Common myeloid progenitor, CD34-positive (primary cell): ENCODE measurements at regions not wholly inside any gene's neighbourhood (a gene's known extent, or its start where the extent isn't known, plus 50 kb on each side); places are given as distances from the start of the nearest gene placed in this dataset.

Experiments used
- CTCF ChIA-PET: fragments of 350-600 bp; sonication (Branson Sonifier 250); formaldehyde crosslinking; loops from one replicate; lab custom pipeline; 2021; ENCODE audit warnings: antibody characterized with exemption; lab: Charles Lee
- POLR2A ChIA-PET: fragments of 350-600 bp; sonication (Branson Sonifier 250); formaldehyde crosslinking; loops from one replicate; lab custom pipeline; 2021; ENCODE audit warnings: antibody characterized with exemption; lab: Charles Lee
- DNase-seq, 3 donors: peaks; one replicate each; pipeline versions ENCODE4 v3.0.0 to v3.0.0-alpha.2; 2013
- H3K27ac ChIP-seq, 2 experiments: 1 replicate in 1 of 2; 2 replicates in 1 of 2; pipeline ENCODE4 v1.7.0; 2013; ENCODE audit warnings: inconsistent platforms in 2 of 2, low read length in 2 of 2, mild to moderate bottlenecking in 2 of 2, low read depth in 1 of 2, moderate library complexity in 1 of 2; ENCODE audit not compliant: severe bottlenecking in 2 of 2, insufficient read depth in 1 of 2, poor library complexity in 1 of 2
- H3K27me3 ChIP-seq, 5 experiments: replicated peaks in 2 of 5; 1 replicate in 3 of 5; 2 replicates in 2 of 5; pipeline versions ENCODE4 v1.6.1 to v1.7.0; 2013; ENCODE audit warnings: low read length in 4 of 5, mild to moderate bottlenecking in 2 of 5, moderate library complexity in 2 of 5, inconsistent platforms in 1 of 5; ENCODE audit not compliant: insufficient read depth in 5 of 5, control insufficient read depth in 4 of 5
- H3K36me3 ChIP-seq, 4 experiments: 1 replicate in 2 of 4; 2 replicates in 2 of 4; pipeline versions ENCODE4 v1.6.1 to v1.7.0; 2013; ENCODE audit warnings: low read length in 3 of 4, control low read depth in 1 of 4, mild to moderate bottlenecking in 1 of 4; ENCODE audit not compliant: control insufficient read depth in 4 of 4, insufficient read depth in 4 of 4
- H3K4me1 ChIP-seq, 4 experiments: 1 replicate in 3 of 4; 2 replicates in 1 of 4; pipeline versions ENCODE4 v1.6.1 to v1.7.1; 2013; ENCODE audit warnings: low read length in 3 of 4, mild to moderate bottlenecking in 3 of 4, control low read depth in 1 of 4, inconsistent platforms in 1 of 4, moderate library complexity in 1 of 4; ENCODE audit not compliant: control insufficient read depth in 4 of 4, insufficient read depth in 4 of 4; ENCODE audit errors: control extremely low read depth in 1 of 4
- H3K4me3 ChIP-seq, 7 experiments: 1 replicate in 4 of 7; 2 replicates in 3 of 7; pipeline versions ENCODE4 v1.5.1 to v1.7.0; 2013; ENCODE audit warnings: mild to moderate bottlenecking in 7 of 7, low read length in 6 of 7, moderate library complexity in 6 of 7, inconsistent platforms in 2 of 7, low read depth in 2 of 7, control low read depth in 1 of 7; ENCODE audit not compliant: insufficient read depth in 4 of 7, control insufficient read depth in 1 of 7; ENCODE audit errors: extremely low read depth in 1 of 7
- H3K9me3 ChIP-seq, 5 experiments: 1 replicate in 4 of 5; 2 replicates in 1 of 5; pipeline versions ENCODE4 v1.6.1 to v1.7.1; 2013; ENCODE audit warnings: low read length in 4 of 5, mild to moderate bottlenecking in 2 of 5, inconsistent platforms in 1 of 5, low read depth in 1 of 5, moderate library complexity in 1 of 5; ENCODE audit not compliant: control insufficient read depth in 4 of 5, insufficient read depth in 2 of 5; ENCODE audit errors: control extremely low read depth in 1 of 5
- WGBS: methylation state at CpG from one replicate; pipeline ENCODE4 v1.1.5; 2013; ENCODE audit not compliant: insufficient coverage; 5-methylcytosine and 5-hydroxymethylcytosine counted together

DNA sequence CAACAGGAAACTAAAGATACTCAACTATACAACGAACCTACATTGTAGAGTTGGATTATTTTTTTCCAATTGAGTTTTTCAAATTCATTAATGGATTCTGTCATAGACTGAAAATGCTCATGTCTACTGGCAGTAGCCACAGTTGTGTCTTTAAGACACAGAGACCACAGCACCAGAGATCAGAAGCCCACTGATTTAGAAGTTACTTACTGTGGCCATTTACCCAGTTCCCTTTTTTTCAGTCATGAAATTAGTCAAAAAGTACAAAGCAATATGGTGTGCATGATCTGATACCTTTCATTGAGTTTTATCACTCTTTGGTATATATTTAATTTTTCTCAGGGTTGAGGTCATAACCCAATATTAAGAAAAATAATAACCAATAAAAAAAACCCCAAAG lies 1640.2 kb upstream of the WWC1 start:
- ChIA-PET CTCF (no interaction called here), POLR2A (no interaction called here)
- no peaks in the 10 kb centered on the region for H3K27me3 ChIP-seq
- no peaks in the 10 kb centered on the region for H3K4me1 ChIP-seq
- DNase-seq: no peak
- H3K36me3 ChIP-seq: no peaks in the 10 kb centered on the region
- no peak overlapping the region for H3K4me3 ChIP-seq
- H3K9me3 ChIP-seq: no peaks in the 10 kb centered on the region
- no CpG with 5 or more reads among the region's 1 CpG for WGBS
- H3K27ac ChIP-seq: no peak overlapping the region

DNA sequence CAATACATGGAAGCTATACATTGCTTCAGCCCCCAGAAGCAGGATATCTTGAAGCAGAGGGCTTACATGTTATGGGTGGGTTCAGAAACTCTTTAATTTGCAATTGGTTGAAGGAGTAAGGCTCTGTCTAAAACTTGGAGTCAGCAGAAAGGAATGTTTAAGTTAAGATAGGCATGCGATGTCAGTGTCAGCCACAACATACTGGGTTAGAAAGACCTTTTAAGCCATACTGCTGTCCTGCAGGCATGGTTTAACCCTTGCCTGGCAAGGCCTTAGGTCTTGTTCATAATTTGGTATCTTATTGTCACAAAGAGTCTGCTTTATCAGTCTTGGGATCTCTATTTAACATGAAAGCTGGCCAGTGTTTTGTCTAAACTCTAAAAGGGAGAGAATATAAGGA lies 1619.6 kb upstream of the WWC1 start:
- H3K9me3 ChIP-seq: no peaks in the 10 kb centered on the region
- DNase-seq: no peak
- H3K36me3 ChIP-seq: no peaks in the 10 kb centered on the region
- H3K4me1 ChIP-seq: no peaks in the 10 kb centered on the region
- no peak overlapping the region for H3K27ac ChIP-seq
- no peak overlapping the region for H3K4me3 ChIP-seq
- ChIA-PET CTCF (no interaction called here), POLR2A (no interaction called here)
- H3K27me3 ChIP-seq: no peaks in the 10 kb centered on the region
- 77% methylated on average over 1 of the region's 1 CpG for WGBS

DNA sequence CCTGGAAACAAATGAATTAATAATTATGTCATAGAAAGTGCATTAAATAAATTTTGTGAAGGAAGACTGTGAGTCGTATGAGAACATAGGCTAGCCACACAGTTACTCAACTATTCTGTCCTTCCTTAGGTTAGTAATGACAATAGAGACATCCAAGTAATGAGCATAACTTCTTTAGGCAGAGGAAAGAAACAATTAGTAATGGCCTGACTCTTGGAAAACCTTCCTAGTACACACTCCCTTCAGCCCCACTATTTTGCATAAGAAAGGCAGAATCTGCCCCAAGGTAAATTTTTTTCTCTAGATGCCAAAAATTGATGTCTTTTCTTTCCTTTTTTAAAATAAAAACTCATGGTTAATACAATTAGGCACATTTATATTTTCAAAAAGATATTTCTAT lies 1619.0 kb upstream of the WWC1 start:
- POLR2A ChIA-PET: no interaction called here
- Histone ChIP-seq H3K4me3 (no peak overlapping the region), H3K27ac (no peak overlapping the region), H3K9me3 (no peaks in the 10 kb centered on the region), H3K27me3 (no peaks in the 10 kb centered on the region), H3K4me1 (no peaks in the 10 kb centered on the region), H3K36me3 (no peaks in the 10 kb centered on the region)
- no peak for DNase-seq
- CTCF ChIA-PET: no interaction called here
- WGBS: no CpG with 5 or more reads among the region's 1 CpG

DNA sequence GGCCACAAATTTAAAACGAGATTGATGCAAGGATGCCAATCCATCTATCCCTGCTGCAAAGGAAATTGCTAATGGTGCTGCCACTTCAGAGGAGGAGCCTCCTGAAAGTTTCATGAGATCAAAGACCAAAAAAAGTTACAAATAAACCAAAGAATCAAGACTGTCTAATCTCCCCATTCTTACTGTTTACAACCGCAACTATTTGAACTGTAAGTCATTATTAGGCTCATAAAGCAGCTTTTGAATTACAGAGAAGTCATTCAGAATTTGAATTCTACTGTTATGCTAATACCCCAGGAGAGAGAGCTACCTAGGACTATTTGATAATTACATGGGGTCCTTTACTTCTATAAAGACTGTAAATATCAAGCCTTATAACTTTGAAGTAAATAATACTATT lies 1613.6 kb upstream of the WWC1 start:
- ChIA-PET POLR2A (no interaction called here), CTCF (no interaction called here)
- H3K4me3 ChIP-seq: no peak overlapping the region
- no peak for DNase-seq
- WGBS: no CpG with 5 or more reads among the region's 2 CpGs
- H3K4me1 ChIP-seq: no peaks in the 10 kb centered on the region
- H3K9me3 ChIP-seq: no peaks in the 10 kb centered on the region
- no peaks in the 10 kb centered on the region for H3K27me3 ChIP-seq
- H3K36me3 ChIP-seq: no peaks in the 10 kb centered on the region
- H3K27ac ChIP-seq: no peak overlapping the region

DNA sequence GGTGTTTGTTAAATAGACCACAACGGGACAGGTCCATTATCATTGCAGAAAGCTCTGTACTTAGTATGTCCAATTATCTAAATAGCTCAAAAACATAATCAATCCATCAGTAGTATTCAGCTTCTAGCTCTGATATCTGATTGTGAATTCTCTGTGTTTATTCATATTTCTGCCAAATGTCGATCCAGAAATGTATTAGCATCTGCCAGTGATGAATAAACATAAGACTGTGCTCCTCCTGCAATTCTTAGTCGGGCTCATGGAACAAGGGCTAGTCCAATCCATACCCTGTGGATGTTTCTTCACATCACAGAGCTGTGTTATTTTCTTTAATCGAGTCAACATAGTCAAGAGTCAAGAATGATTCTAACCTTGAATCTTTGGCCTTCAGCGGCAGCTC lies 1612.1 kb upstream of the WWC1 start:
- Histone ChIP-seq H3K4me3 (no peak overlapping the region), H3K27ac (no peak overlapping the region), H3K9me3 (no peaks in the 10 kb centered on the region), H3K27me3 (no peaks in the 10 kb centered on the region), H3K36me3 (no peaks in the 10 kb centered on the region), H3K4me1 (no peaks in the 10 kb centered on the region)
- CTCF ChIA-PET: interaction anchor here (1.0 kb wide), 1 partner anchor 16 kb away, joined by 3 read pairs; no protein-coding TSS in a partner anchor
- DNase-seq: no peak
- WGBS: 80% methylated on average over 4 of the region's 5 CpGs
- POLR2A ChIA-PET: interaction anchor here (0.7 kb wide), 1 partner anchor 102 kb away, joined by 3 read pairs; no protein-coding TSS in a partner anchor

DNA sequence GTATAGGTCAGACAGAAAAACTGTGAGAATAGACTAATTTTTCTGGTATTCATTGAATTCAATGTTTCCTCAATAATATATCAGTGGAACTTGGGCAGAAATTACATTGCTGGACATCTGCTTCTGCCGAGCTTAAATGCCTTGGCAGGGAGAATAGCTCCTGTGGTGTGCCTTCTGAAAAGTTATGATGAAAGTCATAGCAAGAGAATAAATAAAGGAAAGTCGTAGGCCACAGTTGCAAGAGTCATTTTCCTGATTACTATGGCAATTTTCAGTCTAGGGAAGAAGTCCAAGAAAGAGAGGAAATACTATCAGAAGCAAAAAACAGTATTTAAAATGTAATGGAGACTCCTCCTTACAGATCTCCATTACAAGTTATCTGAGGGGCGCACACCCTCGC lies 1596.1 kb upstream of the WWC1 start:
- no peak overlapping the region for H3K27ac ChIP-seq
- no peak for DNase-seq
- POLR2A ChIA-PET: no interaction called here
- no peaks in the 10 kb centered on the region for H3K9me3 ChIP-seq
- H3K27me3 ChIP-seq: no peaks in the 10 kb centered on the region
- WGBS: 97% methylated on average over 3 of the region's 4 CpGs
- CTCF ChIA-PET: no interaction called here
- H3K4me1 ChIP-seq: no peaks in the 10 kb centered on the region
- no peaks in the 10 kb centered on the region for H3K36me3 ChIP-seq
- no peak overlapping the region for H3K4me3 ChIP-seq

DNA sequence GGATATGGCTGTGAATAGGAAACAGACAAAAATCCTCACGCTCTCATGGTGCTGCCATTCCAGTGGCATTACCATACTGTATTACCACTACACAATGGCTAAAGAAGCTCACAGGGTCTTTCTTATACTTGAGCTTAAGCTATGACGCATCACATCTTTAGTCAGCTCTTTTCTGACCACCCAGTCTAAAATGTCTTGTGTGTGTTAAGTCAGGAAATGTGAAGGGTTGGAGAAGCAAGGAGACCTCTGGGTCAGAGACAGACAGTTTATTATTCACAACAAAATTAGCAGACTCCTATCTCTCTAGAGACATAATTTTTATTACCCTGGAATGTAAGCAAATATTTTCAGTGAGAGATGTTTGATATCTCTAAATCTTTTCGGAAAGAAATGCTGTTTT lies 1583.2 kb upstream of the WWC1 start:
- no peak overlapping the region for H3K4me3 ChIP-seq
- H3K36me3 ChIP-seq: no peaks in the 10 kb centered on the region
- no peak for DNase-seq
- no peaks in the 10 kb centered on the region for H3K27me3 ChIP-seq
- CTCF ChIA-PET: no interaction called here
- peaks cover 0 to 2% (median 0%) of the 10 kb centered on the region in 5 experiments for H3K9me3 ChIP-seq
- POLR2A ChIA-PET: no interaction called here
- no peaks in the 10 kb centered on the region for H3K4me1 ChIP-seq
- no peak overlapping the region for H3K27ac ChIP-seq
- WGBS: 100% methylated on average over 2 of the region's 3 CpGs
